Peyer's patch (tissue), 4 donors: ENCODE measurements at regions not wholly inside any gene's neighbourhood (a gene's known extent, or its start where the extent isn't known, plus 50 kb on each side); places are given as distances from the start of the nearest gene placed in this dataset.
"Not testable (repeated sequence)": the region's sequence is repeated elsewhere in the genome, so short reads cannot be mapped to it uniquely, and the experiment has no call there.

Source experiments
- DNase-seq, 3 donors: peaks; one replicate each; pipeline ENCODE4 v3.0.0-alpha.2; 2017 to 2019
- H3K27ac ChIP-seq, 4 donors: fragments of 200-600 bp; sonication (generic); one replicate each; pipeline ENCODE4 v1.5.1; 2016 to 2019
- H3K27me3 ChIP-seq, 2 donors: fragments of 200-600 bp; sonication (generic); one replicate each; pipeline ENCODE4 v1.5.1; 2019
- H3K36me3 ChIP-seq, 3 donors: fragments of 200-600 bp; sonication (generic); one replicate each; pipeline ENCODE4 v1.5.1; 2016 to 2019
- H3K4me1 ChIP-seq, 4 donors: fragments of 200-600 bp; sonication (generic); one replicate each; pipeline ENCODE4 v1.5.1; 2016 to 2019
- H3K4me3 ChIP-seq, 4 donors: fragments of 200-600 bp; sonication (generic); 1 replicate in 3 of 4; 2 replicates in 1 of 4; pipeline ENCODE4 v1.5.1; 2016 to 2019; ENCODE audit warnings: mild to moderate bottlenecking in 1 of 4
- H3K9me3 ChIP-seq, 4 donors: fragments of 200-600 bp; sonication (generic); one replicate each; pipeline ENCODE4 v1.5.1; 2016 to 2019; ENCODE audit warnings: mild to moderate bottlenecking in 1 of 4
- POLR2A ChIP-seq, 2 donors: fragments of 450-650 bp; IDR thresholded peaks; one replicate each; pipeline ENCODE4 v1.5.1; 2017; ENCODE audit warnings: antibody characterized with exemption in 2 of 2, mild to moderate bottlenecking in 2 of 2, moderate library complexity in 2 of 2
- TF ChIP-seq, protein P1 (sequence below), 6 experiments: fragments of 450-650 bp in 4 of 6; fragments of 200-600 bp in 2 of 6; sonication (generic) in 1 of 6; IDR thresholded peaks; one replicate each; pipeline ENCODE4 v1.5.1; 2017 to 2019; ENCODE audit warnings: antibody characterized with exemption in 6 of 6, mild to moderate bottlenecking in 3 of 6, moderate library complexity in 1 of 6

DNA sequence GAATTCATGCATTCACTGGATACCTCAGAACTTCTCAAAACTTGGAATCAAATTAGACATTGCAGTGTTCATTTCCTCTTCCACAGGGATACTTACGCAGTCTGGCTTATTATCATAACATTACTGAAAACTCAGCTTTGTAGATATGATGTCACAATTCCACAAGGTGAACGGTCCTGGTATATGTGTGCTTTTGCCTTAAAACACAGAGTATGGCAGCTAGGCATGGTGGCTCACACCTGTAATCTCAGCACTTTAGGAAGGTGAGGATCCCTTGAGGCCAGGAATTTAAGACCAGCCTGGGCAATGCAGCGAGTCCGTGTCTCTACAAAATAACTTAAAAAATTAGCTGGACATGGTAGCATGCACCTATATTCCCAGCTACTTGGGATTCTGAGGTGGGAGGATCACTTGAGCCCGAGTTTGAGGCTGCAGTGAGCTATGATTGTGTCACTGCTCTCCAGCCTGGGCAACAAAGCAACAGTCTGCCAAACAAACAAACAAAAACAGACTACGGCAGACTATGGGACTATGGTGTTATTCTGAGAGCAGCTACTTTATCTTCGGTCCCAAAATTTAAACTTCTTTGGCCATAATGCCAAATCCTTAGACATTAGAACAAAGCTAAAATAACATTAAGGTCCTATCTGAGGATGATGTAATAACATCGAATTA is 1191.9 kb upstream of the SLC39A10 start:
- no peak for DNase-seq
- no peaks in the 10 kb centered on the region for H3K27me3 ChIP-seq
- TF ChIP-seq POLR2A (IDR thresholded peaks at IDR 0.05): no peak
- TF ChIP-seq, protein P1, sequence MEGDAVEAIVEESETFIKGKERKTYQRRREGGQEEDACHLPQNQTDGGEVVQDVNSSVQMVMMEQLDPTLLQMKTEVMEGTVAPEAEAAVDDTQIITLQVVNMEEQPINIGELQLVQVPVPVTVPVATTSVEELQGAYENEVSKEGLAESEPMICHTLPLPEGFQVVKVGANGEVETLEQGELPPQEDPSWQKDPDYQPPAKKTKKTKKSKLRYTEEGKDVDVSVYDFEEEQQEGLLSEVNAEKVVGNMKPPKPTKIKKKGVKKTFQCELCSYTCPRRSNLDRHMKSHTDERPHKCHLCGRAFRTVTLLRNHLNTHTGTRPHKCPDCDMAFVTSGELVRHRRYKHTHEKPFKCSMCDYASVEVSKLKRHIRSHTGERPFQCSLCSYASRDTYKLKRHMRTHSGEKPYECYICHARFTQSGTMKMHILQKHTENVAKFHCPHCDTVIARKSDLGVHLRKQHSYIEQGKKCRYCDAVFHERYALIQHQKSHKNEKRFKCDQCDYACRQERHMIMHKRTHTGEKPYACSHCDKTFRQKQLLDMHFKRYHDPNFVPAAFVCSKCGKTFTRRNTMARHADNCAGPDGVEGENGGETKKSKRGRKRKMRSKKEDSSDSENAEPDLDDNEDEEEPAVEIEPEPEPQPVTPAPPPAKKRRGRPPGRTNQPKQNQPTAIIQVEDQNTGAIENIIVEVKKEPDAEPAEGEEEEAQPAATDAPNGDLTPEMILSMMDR (IDR thresholded peaks at IDR 0.05): no peak

DNA sequence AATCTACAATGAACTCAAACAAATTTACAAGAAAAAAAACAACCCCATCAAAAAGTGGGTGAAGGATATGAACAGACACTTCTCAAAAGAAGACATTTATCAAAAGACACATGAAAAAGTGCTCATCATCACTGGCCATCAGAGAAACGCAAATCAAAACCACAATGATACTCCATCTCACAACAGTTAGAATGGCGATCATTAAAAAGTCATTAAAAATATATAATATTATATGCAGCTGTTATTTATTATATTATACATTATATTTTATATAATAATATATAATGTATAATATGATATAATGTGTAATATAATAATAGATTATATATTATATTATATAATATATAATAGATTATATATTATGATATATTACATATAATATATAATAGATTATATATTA is 1194.1 kb upstream of the SLC39A10 start:
- DNase-seq, H3K27ac ChIP-seq, H3K27me3 ChIP-seq, H3K4me1 ChIP-seq, H3K9me3 ChIP-seq, H3K36me3 ChIP-seq, H3K4me3 ChIP-seq: not testable (repeated sequence)

More for the DNA sequence above, 1191.9 kb upstream of the SLC39A10 start:
- Histone ChIP-seq H3K36me3 (no peaks in the 10 kb centered on the region), H3K4me3 (no peak overlapping the region), H3K27ac (no peak overlapping the region), H3K4me1 (no peaks in the 10 kb centered on the region), H3K9me3 (no peaks in the 10 kb centered on the region)

DNA sequence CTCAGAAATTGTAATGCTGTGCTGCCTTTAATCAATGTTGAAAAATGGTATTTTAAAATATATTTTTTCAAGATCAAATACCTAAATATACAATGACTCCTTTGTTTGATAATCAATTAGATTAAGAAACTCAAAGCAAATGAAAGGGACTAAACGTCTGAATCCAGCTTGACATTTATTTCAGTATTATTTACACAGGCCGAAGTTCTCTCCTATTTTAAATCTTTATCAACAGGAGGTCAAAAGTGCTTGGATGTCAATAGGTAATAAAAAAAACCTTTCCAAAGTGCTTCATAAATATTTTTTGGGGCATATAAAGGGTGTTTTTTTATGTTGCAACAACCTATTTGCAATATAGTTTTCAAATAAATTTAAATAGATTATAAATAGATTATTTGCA is 1201.7 kb upstream of the SLC39A10 start:
- no peaks in the 10 kb centered on the region for H3K9me3 ChIP-seq
- no peaks in the 10 kb centered on the region for H3K36me3 ChIP-seq
- no peak overlapping the region for H3K4me3 ChIP-seq
- DNase-seq: no peak
- no peaks in the 10 kb centered on the region for H3K4me1 ChIP-seq
- TF ChIP-seq, protein P1 (IDR thresholded peaks at IDR 0.05): no peak
- no peak for TF ChIP-seq POLR2A (IDR thresholded peaks at IDR 0.05)
- no peak overlapping the region for H3K27ac ChIP-seq
- no peaks in the 10 kb centered on the region for H3K27me3 ChIP-seq

DNA sequence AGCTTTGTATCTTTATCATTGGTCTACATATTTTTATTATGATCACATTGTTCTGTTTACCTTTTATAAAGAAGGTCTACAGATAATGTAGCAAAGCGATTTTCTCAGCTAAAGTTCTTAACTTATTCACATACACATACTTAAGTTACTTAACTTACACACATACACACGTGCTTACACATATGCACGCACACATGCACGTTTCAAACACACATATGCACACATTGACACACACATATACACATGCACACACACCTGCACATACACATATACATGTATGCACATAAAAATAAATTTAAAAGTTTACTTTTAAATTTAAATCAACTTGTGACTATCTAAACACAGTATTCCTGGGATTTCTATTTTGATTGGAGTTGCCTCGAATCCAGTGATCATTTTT is 1204.5 kb upstream of the SLC39A10 start:
- Histone ChIP-seq H3K4me1 (no peaks in the 10 kb centered on the region), H3K27me3 (no peaks in the 10 kb centered on the region), H3K4me3 (no peak overlapping the region), H3K27ac (no peak overlapping the region), H3K36me3 (no peaks in the 10 kb centered on the region), H3K9me3 (no peaks in the 10 kb centered on the region)
- no peak for DNase-seq
- no peak for TF ChIP-seq POLR2A (IDR thresholded peaks at IDR 0.05)
- TF ChIP-seq, protein P1 (IDR thresholded peaks at IDR 0.05): no peak

DNA sequence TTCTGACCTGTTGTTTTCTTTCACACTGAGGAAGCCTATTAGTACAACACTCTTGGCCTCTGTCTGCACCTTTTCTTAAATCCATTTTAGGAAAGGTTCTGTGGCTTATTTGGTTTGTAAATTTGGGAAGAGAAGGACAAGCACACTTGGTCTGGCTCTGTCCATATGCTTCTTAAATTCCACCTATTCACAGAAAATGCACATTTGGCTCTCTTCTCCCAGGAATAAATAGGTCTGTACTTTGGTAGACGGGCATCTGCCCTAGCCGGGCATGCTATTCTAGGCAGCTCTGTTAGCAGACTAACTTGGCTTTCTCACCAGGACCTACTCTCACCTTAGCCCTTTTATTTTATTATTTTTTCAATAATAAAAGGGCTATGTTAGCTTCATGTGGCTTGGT is 1211.8 kb upstream of the SLC39A10 start:
- H3K27me3 ChIP-seq: no peaks in the 10 kb centered on the region
- TF ChIP-seq POLR2A (IDR thresholded peaks at IDR 0.05): no peak
- TF ChIP-seq, protein P1 (IDR thresholded peaks at IDR 0.05): no peak
- H3K36me3 ChIP-seq: no peaks in the 10 kb centered on the region

DNA sequence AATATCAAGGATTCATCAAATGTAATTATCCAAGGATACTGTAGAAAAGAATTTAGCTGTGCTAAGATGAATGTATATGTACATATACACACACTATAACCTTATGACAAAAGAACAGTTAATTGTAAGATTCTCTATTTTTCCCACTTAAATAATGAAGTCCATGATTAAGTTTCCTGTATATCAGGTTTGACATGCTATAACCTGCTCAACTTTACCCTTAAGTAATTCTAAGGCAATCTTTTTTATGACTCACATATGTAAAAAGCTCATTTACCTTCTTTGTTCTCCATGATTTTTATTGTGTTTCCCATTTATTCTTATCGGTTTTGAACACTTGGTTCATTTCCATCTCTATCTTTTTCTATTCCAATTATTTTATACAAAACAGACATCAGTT is 1213.1 kb upstream of the SLC39A10 start:
- TF ChIP-seq, protein P1 (IDR thresholded peaks at IDR 0.05): no peak
- no peak for TF ChIP-seq POLR2A (IDR thresholded peaks at IDR 0.05)
- Histone ChIP-seq H3K4me3 (no peak overlapping the region), H3K36me3 (no peaks in the 10 kb centered on the region), H3K4me1 (no peaks in the 10 kb centered on the region), H3K27me3 (no peaks in the 10 kb centered on the region), H3K27ac (no peak overlapping the region), H3K9me3 (no peaks in the 10 kb centered on the region)
- DNase-seq: no peak

More for the DNA sequence above, 1211.8 kb upstream of the SLC39A10 start:
- no peaks in the 10 kb centered on the region for H3K9me3 ChIP-seq
- no peak for DNase-seq
- H3K27ac ChIP-seq: no peak overlapping the region
- H3K4me1 ChIP-seq: no peaks in the 10 kb centered on the region
- H3K4me3 ChIP-seq: no peak overlapping the region
